Peyer's patch (tissue), 4 donors: ENCODE measurements at regions not wholly inside any gene's neighbourhood (a gene's known extent, or its start where the extent isn't known, plus 50 kb on each side); places are given as distances from the start of the nearest gene placed in this dataset.

ENCODE experiments used
- POLR2A ChIP-seq, 2 donors: fragments of 450-650 bp; IDR thresholded peaks; one replicate each; pipeline ENCODE4 v1.5.1; 2017; ENCODE audit warnings: antibody characterized with exemption in 2 of 2, mild to moderate bottlenecking in 2 of 2, moderate library complexity in 2 of 2
- TF ChIP-seq, protein P1 (sequence below), 6 experiments: fragments of 450-650 bp in 4 of 6; fragments of 200-600 bp in 2 of 6; sonication (generic) in 1 of 6; IDR thresholded peaks; one replicate each; pipeline ENCODE4 v1.5.1; 2017 to 2019; ENCODE audit warnings: antibody characterized with exemption in 6 of 6, mild to moderate bottlenecking in 3 of 6, moderate library complexity in 1 of 6

DNA sequence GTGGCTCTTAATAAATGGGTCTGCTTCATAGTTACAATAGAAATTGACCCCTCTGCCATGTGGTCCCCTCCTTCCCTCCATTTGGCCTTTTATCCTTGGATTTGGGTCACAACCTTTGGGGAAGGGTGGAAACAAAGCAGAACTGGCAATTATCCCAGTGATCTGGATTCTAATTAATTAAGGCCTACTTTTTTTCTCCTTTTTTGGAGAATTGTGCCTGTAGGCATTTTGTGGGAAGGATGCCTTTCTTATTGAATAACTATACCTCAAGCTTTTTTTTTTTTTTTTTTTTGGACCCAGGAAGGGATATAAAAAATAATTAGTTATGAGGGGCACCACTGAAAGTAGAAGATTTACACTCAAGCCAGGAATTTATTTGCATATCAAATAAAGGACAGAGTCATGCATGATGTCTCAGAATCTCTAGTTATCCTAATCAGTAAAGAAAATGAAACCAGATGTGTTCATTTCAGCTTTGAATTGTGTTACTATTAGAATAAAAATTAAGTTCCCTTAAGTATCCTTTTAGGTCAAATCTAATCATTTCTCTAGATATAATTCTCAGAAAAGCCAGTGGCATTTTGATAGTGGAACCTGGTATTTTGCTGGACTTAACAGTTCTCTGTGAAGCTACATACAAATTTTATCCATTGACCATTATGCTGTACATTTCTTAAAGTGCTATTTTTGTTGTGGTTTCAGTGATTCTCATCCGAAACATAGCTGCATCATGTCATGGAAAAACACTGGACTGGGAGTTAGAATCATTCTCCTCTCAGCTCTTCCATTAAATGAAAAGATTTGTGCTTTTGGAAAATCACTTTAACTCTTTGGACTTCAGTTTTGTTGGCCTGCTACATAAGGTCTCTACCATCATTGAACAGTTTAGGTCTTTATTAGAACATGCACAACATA lies 129.3 kb downstream of the KCNRG start:
- no peak for TF ChIP-seq POLR2A (IDR thresholded peaks at IDR 0.05)
- TF ChIP-seq, protein P1, sequence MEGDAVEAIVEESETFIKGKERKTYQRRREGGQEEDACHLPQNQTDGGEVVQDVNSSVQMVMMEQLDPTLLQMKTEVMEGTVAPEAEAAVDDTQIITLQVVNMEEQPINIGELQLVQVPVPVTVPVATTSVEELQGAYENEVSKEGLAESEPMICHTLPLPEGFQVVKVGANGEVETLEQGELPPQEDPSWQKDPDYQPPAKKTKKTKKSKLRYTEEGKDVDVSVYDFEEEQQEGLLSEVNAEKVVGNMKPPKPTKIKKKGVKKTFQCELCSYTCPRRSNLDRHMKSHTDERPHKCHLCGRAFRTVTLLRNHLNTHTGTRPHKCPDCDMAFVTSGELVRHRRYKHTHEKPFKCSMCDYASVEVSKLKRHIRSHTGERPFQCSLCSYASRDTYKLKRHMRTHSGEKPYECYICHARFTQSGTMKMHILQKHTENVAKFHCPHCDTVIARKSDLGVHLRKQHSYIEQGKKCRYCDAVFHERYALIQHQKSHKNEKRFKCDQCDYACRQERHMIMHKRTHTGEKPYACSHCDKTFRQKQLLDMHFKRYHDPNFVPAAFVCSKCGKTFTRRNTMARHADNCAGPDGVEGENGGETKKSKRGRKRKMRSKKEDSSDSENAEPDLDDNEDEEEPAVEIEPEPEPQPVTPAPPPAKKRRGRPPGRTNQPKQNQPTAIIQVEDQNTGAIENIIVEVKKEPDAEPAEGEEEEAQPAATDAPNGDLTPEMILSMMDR (IDR thresholded peaks at IDR 0.05) = no peak
